OCI-LY1 (cell line): ENCODE measurements at regions not wholly inside any gene's neighbourhood (a gene's known extent, or its start where the extent isn't known, plus 50 kb on each side); places are given as distances from the start of the nearest gene placed in this dataset.

Experiments
- CTCF ChIP-seq: fragments of 200-600 bp; sonication (generic), shearing (Covaris generic); IDR thresholded peaks from 2 replicates; pipeline ENCODE4 v1.5.1; 2017; ENCODE audit warnings: mild to moderate bottlenecking, antibody characterized with exemption, low read length, moderate library complexity, mixed read lengths
- EZH2 ChIP-seq: fragments of 200-600 bp; sonication (generic), shearing (Covaris generic); IDR thresholded peaks from 2 replicates; pipeline ENCODE4 v1.8.0; 2017; ENCODE audit warnings: borderline replicate concordance, mixed run types, mild to moderate bottlenecking, antibody characterized with exemption, low read length, moderate library complexity, mixed read lengths

GRCh38 chr1:114286179-114286578 is 132.5 kb upstream of the SYT6 start:
- no peak for TF ChIP-seq CTCF
- TF ChIP-seq EZH2 = no peak
